HG02763 (cell line): ENCODE measurements at regions not wholly inside any gene's neighbourhood (a gene's known extent, or its start where the extent isn't known, plus 50 kb on each side); places are given as distances from the start of the nearest gene placed in this dataset.
"Not testable (repeated sequence)": the region's sequence is repeated elsewhere in the genome, so short reads cannot be mapped to it uniquely, and the experiment has no call there.

Source experiments
- ATAC-seq: cut with Tn5 transposase; IDR thresholded peaks from one replicate; pipeline ENCODE4 v1.9.1; 2021; ENCODE audit warnings: mild to moderate bottlenecking, moderate library complexity; ENCODE audit not compliant: unreplicated experiment

- no peak for ATAC-seq
Observed at GRCh38 chr10:9299966-9300365, 1245.5 kb downstream of the GATA3 start.

GRCh38 chr10:9301148-9301547 is 1246.7 kb downstream of the GATA3 start:
- ATAC-seq: no peak

- no peak for ATAC-seq
Observed at GRCh38 chr10:9301554-9301953, 1247.1 kb downstream of the GATA3 start.

GRCh38 chr10:9302140-9302746 is 1247.8 kb downstream of the GATA3 start:
- ATAC-seq: no peak

- ATAC-seq: no peak
Observed at GRCh38 chr10:9305018-9305655, 1250.6 kb downstream of the GATA3 start.

GRCh38 chr10:9311702-9312499 is 1257.4 kb downstream of the GATA3 start:
- ATAC-seq: no peak

GRCh38 chr10:9315292-9315691 is 1260.8 kb downstream of the GATA3 start:
- no peak for ATAC-seq

- ATAC-seq: no peak
Observed at GRCh38 chr10:9331583-9332008, 1277.1 kb downstream of the GATA3 start.

GRCh38 chr10:9334270-9334669 is 1279.8 kb downstream of the GATA3 start:
- no peak for ATAC-seq

- ATAC-seq: no peak
Observed at GRCh38 chr10:9339716-9340115, 1285.2 kb downstream of the GATA3 start.

- ATAC-seq: no peak
Observed at GRCh38 chr10:9342885-9343570, 1288.5 kb downstream of the GATA3 start.

- not testable (repeated sequence) for ATAC-seq
Observed at GRCh38 chr10:9347933-9348332, 1293.4 kb downstream of the GATA3 start.

GRCh38 chr10:9357471-9357870 is 1303.0 kb downstream of the GATA3 start:
- ATAC-seq: no peak

- ATAC-seq: no peak
Observed at GRCh38 chr10:9362721-9363120, 1308.2 kb downstream of the GATA3 start.

GRCh38 chr10:9379183-9379582 is 1324.7 kb downstream of the GATA3 start:
- no peak for ATAC-seq

- ATAC-seq: no peak
Observed at GRCh38 chr10:9381733-9382532, 1327.4 kb downstream of the GATA3 start.

- no peak for ATAC-seq
Observed at GRCh38 chr10:9382533-9382866, 1328.0 kb downstream of the GATA3 start.

GRCh38 chr10:9390516-9390915 is 1336.0 kb downstream of the GATA3 start:
- no peak for ATAC-seq

GRCh38 chr10:9399275-9399983 is 1344.9 kb downstream of the GATA3 start:
- ATAC-seq: no peak

- ATAC-seq: not testable (repeated sequence)
Observed at GRCh38 chr10:9402067-9402466, 1347.6 kb downstream of the GATA3 start.
